Liver (tissue), 3 donors: ENCODE measurements at regions not wholly inside any gene's neighbourhood (a gene's known extent, or its start where the extent isn't known, plus 50 kb on each side); places are given as distances from the start of the nearest gene placed in this dataset.

Source experiments
- SP1 ChIP-seq: IDR thresholded peaks from 2 replicates; pipeline ENCODE4 v1.6.1; 2018; ENCODE audit warnings: antibody characterized with exemption, mild to moderate bottlenecking
- TF ChIP-seq, protein P1 (sequence below): fragments of 150-350 bp; IDR thresholded peaks from 2 replicates; pipeline ENCODE4 v1.5.1; 2017; ENCODE audit warnings: improper control_type of control experiment, low read depth, low read length; ENCODE audit not compliant: missing input control
- donor health status: healthy.
- donor health status: healthy.

DNA sequence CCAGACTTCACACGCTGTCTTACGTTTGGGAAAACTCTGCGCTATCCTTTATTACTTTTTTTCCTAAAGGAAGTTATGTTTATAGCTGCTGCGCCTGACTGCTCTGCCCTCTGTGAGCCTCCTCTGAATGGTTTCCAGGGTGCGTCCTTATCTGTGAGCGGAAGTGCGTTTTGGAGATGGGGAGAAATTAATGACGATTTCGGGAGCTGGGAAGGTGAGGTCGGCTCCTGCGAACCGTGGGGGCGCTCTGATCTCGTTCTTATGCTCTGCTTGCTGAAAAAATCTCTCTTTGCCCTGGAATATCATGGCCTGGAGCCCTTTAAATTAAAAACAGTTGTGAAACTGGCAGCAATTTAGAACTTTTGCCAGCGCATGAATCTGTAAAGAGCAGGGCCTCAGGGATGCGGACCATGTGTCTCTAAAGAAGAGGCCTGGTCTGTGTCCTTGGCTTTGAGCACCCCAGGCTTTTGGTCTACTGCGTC lies 135.7 kb upstream of the ZFHX3 start:
- TF ChIP-seq, protein P1, sequence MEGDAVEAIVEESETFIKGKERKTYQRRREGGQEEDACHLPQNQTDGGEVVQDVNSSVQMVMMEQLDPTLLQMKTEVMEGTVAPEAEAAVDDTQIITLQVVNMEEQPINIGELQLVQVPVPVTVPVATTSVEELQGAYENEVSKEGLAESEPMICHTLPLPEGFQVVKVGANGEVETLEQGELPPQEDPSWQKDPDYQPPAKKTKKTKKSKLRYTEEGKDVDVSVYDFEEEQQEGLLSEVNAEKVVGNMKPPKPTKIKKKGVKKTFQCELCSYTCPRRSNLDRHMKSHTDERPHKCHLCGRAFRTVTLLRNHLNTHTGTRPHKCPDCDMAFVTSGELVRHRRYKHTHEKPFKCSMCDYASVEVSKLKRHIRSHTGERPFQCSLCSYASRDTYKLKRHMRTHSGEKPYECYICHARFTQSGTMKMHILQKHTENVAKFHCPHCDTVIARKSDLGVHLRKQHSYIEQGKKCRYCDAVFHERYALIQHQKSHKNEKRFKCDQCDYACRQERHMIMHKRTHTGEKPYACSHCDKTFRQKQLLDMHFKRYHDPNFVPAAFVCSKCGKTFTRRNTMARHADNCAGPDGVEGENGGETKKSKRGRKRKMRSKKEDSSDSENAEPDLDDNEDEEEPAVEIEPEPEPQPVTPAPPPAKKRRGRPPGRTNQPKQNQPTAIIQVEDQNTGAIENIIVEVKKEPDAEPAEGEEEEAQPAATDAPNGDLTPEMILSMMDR, result no peak
- TF ChIP-seq SP1, result no peak
